CD4-positive, alpha-beta T cell treated with Interleukin-4 for 1 hour (primary cell): ENCODE measurements at regions not wholly inside any gene's neighbourhood (a gene's known extent, or its start where the extent isn't known, plus 50 kb on each side); places are given as distances from the start of the nearest gene placed in this dataset.
"Not testable (repeated sequence)": the region's sequence is repeated elsewhere in the genome, so short reads cannot be mapped to it uniquely, and the experiment has no call there.

Source experiments
- DNase-seq, 2 donors: peaks; one replicate each; pipeline ENCODE4 v3.0.0-alpha.2; 2020 to 2022

DNA sequence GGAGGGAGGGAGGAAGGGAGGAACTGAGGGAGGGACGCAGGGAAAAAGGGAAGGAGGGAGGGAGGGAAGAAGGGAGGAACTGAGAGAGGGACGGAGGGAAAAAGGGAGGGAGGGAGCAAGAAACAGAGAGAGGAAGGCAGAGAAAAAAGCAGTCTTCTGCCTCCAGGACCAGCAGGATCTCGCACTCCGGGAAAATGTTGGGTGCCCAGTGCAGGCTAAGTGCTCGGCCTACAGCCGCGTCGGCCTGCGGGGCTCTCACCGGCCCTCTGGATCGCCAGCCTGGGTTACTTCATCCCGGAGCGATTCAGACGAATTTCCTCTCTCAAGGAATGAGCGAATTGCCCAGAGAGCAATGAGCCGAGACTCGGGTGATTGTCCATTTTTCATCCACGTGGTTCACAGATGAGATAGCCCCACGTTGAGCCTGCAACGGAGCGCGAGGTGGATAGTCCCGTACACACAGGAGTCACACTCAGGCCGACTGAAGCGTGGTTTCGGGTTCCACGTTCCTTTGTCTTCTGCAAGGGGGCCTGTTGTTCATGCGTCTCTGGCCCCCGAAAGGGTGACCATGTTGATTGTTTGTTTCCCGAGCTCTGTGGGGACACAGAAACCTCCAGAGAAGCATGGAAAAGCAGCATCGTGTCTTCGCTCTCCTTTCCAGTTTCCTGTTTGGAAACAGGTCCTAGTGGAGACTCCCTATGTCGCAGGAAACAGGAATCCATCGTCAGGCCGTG, 1937.1 kb upstream of the DEFB115 start:
- not testable (repeated sequence) for DNase-seq

GRCh38 chr20:29323631-29324515, 1933.6 kb upstream of the DEFB115 start:
- not testable (repeated sequence) for DNase-seq

- DNase-seq, result not testable (repeated sequence)
These were observed 1932.8 kb upstream of the DEFB115 start for GRCh38 chr20:29324516-29325303.

GRCh38 chr20:29325304-29325640, 1932.2 kb upstream of the DEFB115 start:
- DNase-seq, result no peak

DNA sequence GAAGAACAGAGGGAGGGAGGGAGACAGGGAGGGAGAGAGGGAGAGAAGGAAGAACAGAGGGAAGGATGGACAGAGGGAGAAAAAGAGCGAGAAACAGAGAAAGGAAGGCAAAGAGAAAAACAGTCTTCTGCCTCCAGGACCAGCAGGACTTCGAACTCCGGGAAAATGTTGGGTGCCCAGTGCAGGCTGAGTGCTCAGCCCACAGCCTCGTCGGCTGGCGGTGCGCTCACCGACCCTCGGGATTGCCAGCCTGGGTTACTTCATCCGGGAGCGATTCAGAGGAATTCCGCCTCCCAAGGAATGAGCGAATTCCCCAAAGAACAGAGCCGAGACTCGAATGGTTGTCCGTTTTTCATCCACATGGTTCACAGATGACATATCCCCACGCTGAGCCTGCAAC, 1931.7 kb upstream of the DEFB115 start:
- DNase-seq, result not testable (repeated sequence)

DNA sequence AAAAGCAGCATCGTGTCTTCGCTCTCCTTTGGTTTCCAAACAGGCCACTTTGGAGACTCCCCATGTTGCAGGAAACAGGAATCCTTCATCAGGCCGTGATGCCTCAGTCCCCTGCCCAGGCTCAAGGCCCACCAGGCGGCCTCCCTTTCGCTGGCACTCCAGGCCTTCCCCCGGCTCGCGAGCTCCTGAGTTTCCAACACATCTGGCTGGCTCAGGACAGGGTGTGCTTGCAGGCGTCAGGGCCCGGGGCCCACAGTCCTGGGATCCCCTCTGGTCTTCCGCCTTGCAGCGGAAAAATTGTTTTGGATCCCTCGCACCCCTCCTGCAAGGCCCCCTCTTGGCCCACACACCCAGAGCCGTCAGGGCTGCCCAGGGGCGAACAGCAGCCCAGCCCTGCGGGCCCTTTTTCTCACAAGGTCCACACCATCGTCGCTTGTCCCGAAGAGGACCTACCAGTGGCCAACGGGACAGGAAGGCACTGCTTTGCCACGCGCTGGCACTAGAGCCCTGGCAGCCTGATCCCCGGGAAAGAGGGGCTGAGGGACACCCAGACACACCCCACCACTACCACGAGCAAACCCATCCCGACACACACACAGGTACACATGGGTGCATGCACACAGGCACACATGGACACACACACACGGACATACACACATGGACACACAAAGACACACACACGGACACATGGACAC, 1930.9 kb upstream of the DEFB115 start:
- DNase-seq, result no peak

GRCh38 chr20:29327600-29328420, 1929.7 kb upstream of the DEFB115 start:
- peak in 1 of 2 donors; percentile 39 for DNase-seq

DNA sequence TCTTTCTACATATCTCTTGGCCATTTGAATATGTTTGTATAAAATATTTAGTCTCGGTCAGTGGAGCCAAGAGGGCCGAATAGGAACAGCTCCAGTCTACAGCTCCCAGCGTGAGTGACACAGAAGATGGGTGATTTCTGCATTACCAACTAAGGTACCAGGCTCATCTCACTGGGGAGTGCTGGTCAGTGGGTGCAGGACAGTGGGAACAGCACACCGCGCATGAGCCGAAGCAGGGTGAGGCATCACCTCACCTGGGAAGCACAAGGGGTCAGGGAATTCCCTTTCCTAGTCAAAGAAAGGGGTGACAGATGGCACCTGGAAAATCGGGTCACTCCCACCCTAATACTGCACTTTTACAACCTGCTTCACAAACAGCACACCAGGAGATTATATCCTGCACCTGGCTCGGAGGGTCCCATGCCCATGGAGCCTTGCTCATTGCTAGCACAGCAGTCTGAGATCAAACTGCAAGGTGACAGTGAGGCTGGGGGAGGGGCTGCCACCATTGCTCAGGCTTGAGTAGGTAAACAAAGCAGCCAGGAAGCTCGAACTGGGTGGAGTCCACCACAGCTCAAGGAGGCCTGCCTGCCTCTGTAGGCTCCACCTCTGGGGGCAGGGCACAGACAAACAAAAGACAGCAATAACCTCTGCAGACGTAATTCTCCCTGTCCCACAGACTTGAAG, 1926.9 kb upstream of the DEFB115 start:
- not testable (repeated sequence) for DNase-seq

DNA sequence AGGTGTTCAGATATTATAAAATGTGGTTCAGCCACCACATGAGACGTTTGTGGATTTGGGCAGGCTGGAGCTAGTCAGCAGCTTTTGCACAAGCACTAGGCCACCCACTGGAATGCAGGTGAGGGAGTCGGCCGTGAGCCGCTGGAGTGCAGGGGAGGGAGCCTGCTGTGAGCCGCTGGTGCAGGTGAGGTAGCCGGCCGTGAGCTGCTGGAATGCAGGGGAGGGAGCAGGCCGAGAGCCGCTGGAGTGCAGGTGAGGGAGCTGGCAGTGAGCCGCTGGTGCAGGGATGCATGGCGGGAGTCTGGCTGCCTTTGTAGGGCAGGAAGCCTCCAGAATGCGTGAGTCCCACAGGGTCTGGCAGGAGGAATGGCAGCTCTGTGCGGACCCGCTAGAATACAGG, 1907.6 kb upstream of the DEFB115 start:
- DNase-seq, result no peak

- not testable (repeated sequence) for DNase-seq
These were observed 1881.5 kb upstream of the DEFB115 start for GRCh38 chr20:29375937-29376336.

GRCh38 chr20:29392853-29393252, 1864.6 kb upstream of the DEFB115 start:
- not testable (repeated sequence) for DNase-seq

GRCh38 chr20:29408034-29408695, 1849.3 kb upstream of the DEFB115 start:
- no peak for DNase-seq

DNA sequence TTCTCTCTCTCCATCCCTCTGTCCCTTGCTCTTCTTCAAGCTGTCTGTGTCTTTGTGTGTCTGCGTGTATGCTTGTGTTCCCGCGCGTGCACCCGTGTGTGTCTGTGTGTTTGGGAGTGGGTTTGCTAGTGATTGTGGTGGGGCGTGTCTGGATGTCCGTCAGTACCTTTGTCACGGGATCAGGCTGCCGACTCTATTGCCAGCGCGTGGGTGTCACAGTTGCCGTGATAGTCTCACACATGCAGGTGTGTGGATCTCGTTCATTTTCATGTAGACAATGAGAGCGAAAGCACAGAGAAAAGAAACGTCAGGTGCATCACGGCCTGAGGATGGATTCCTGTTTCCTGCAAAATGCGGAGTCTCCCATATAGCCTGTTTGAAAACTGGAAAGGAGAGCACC, 1848.8 kb upstream of the DEFB115 start:
- DNase-seq, result not testable (repeated sequence)

DNA sequence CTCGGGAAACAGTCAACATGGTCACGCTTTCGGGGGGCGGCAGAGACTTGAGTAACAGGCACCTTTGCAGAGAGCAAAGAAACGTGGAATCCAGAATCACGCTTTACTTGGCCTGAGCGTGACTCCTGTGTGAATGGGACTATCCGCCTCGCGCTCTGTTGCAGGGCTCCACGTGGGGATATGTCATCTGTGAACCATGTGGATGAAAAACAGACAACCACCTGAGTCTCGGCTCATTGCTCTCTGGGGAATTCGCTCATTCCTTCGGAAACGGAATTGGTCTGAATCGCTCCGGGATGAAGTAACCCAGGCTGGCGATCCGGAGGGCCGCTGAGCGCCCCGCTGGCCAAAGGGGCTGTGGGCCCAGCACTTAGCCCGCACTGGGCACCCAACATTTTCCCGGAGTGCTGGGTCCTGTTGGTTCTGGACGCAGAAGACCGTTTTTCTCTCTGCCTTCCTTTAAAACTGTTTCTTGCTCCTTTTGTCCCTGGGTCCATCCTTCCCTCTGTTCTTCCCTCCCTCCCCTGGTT, 1848.2 kb upstream of the DEFB115 start:
- DNase-seq, result not testable (repeated sequence)

- DNase-seq, result no peak
These were observed 1847.3 kb upstream of the DEFB115 start for GRCh38 chr20:29409833-29410805.

DNA sequence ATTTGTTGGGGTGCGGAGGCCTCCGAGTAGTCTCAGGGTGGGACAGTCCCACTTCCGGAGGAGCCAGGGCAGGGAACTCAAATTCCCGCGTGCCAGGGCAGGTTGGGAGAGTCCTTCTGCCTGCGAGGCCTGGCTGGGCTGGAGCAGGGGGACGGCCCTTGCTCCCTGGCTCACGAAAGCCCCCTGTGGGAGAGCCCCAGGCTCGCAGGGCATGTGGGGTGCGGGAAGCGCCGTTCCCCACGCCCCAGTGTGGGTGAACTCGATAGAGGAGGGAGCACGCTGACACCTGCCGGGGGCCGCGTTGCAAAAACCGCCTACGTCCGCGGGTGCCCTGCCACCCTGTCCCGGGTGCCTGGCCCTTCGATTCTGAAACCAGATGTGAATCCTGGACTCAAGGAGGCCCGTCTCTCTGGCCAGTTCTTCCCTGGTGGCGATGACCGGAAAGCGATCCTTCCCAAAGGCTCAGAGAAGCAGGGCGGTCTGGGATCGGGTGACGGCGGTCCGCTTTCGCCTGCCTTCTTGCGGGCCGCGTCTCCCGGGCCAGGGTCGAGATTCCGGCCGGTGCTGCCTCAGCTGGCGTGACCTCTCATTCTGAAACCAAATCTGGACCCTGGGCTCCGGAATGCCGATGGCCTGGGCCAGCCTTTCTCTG, 1846.5 kb upstream of the DEFB115 start:
- DNase-seq, result no peak

DNA sequence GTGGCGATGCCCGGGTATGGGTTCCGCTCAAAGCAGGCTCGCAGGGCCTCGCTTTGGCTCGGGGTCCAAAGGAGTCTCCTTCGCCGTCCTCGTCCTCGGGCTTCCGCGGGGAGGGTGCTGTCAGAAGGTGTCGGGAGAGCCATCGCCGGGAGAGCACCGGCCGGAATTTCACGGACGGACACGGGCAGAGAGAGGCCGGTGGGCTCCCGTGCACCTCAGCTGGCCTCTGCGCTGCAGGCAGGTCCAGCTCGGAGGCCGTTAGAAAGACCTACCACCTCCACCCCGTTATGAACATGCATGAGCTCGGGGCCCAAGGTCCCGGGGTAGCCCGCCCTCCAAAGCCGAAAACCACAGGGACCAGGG, 1846.0 kb upstream of the DEFB115 start:
- DNase-seq, result not testable (repeated sequence)

- no peak for DNase-seq
These were observed 1838.1 kb upstream of the DEFB115 start for GRCh38 chr20:29419378-29419777.
